Trophoblast cell (in vitro differentiated cells and primary cell): ENCODE measurements at regions not wholly inside any gene's neighbourhood (a gene's known extent, or its start where the extent isn't known, plus 50 kb on each side); places are given as distances from the start of the nearest gene placed in this dataset.

Experiments used
- DNase-seq, 2 donors: peaks; one replicate each; pipeline ENCODE4 v3.0.0-alpha.2; 2016
- H2AFZ ChIP-seq: 2 replicates; pipeline ENCODE4 v1.6.1; 2013; ENCODE audit warnings: low read length, moderate library complexity, mild to moderate bottlenecking; ENCODE audit not compliant: insufficient read depth, poor library complexity
- H2AK5ac ChIP-seq: 2 replicates; pipeline ENCODE4 v1.6.1; 2013; ENCODE audit warnings: mild to moderate bottlenecking, low read length
- H2BK120ac ChIP-seq: 2 replicates; pipeline ENCODE4 v1.6.1; 2013; ENCODE audit warnings: low read length, mild to moderate bottlenecking, moderate library complexity; ENCODE audit not compliant: insufficient read depth, poor library complexity
- H2BK12ac ChIP-seq: 2 replicates; pipeline ENCODE4 v1.6.1; 2013; ENCODE audit warnings: mild to moderate bottlenecking, low read length, moderate library complexity
- H2BK5ac ChIP-seq: 2 replicates; pipeline ENCODE4 v1.6.1; 2013; ENCODE audit warnings: low read length, low read depth, moderate library complexity, mild to moderate bottlenecking; ENCODE audit not compliant: poor library complexity
- H3K14ac ChIP-seq: 2 replicates; pipeline ENCODE4 v1.6.1; 2013; ENCODE audit warnings: mild to moderate bottlenecking, low read length
- H3K18ac ChIP-seq: 2 replicates; pipeline ENCODE4 v1.6.1; 2013; ENCODE audit warnings: mild to moderate bottlenecking, low read length
- H3K23ac ChIP-seq: 2 replicates; pipeline ENCODE4 v1.6.1; 2013; ENCODE audit warnings: low read length
- H3K27ac ChIP-seq: 2 replicates; pipeline ENCODE4 v1.5.1; 2013; ENCODE audit warnings: low read depth, mild to moderate bottlenecking, inconsistent platforms, low read length, moderate library complexity
- H3K27me3 ChIP-seq: 2 replicates; pipeline ENCODE4 v1.6.1; 2013; ENCODE audit warnings: inconsistent platforms, mild to moderate bottlenecking, low read length, moderate library complexity; ENCODE audit not compliant: insufficient read depth
- H3K36me3 ChIP-seq, 2 experiments: 1 replicate in 1 of 2; 2 replicates in 1 of 2; pipeline ENCODE4 v1.6.1; 2013; ENCODE audit warnings: low read length in 2 of 2, mild to moderate bottlenecking in 2 of 2, moderate library complexity in 1 of 2; ENCODE audit not compliant: insufficient read depth in 2 of 2, control insufficient read depth in 1 of 2
- H3K4ac ChIP-seq: 2 replicates; pipeline ENCODE4 v1.6.1; 2013; ENCODE audit warnings: low read depth, mild to moderate bottlenecking, low read length, moderate library complexity
- H3K4me1 ChIP-seq, 2 experiments: 1 replicate in 1 of 2; 2 replicates in 1 of 2; pipeline ENCODE4 v1.6.1; 2013; ENCODE audit warnings: low read length in 2 of 2, mild to moderate bottlenecking in 2 of 2, moderate library complexity in 1 of 2; ENCODE audit not compliant: insufficient read depth in 2 of 2, control insufficient read depth in 1 of 2
- H3K4me2 ChIP-seq: 2 replicates; pipeline ENCODE4 v1.6.1; 2013; ENCODE audit warnings: inconsistent platforms, mild to moderate bottlenecking, low read length, moderate library complexity
- H3K4me3 ChIP-seq: 2 replicates; pipeline ENCODE4 v1.5.1; 2013; ENCODE audit warnings: mild to moderate bottlenecking, low read depth, low read length, inconsistent platforms
- H3K79me1 ChIP-seq: one replicate; pipeline ENCODE4 v1.6.1; 2013; ENCODE audit warnings: low read length
- H3K79me2 ChIP-seq: 2 replicates; pipeline ENCODE4 v1.6.1; 2013; ENCODE audit warnings: low read length, mild to moderate bottlenecking; ENCODE audit not compliant: control insufficient read depth, insufficient read depth, poor library complexity
- H3K9ac ChIP-seq: 2 replicates; pipeline ENCODE4 v1.6.1; 2013; ENCODE audit warnings: mild to moderate bottlenecking, low read length
- H3K9me3 ChIP-seq: 2 replicates; pipeline ENCODE4 v1.6.1; 2013; ENCODE audit warnings: low read depth, mild to moderate bottlenecking, control low read depth, inconsistent platforms, low read length; ENCODE audit not compliant: insufficient read depth
- H4K12ac ChIP-seq: 2 replicates; pipeline ENCODE4 v1.6.1; 2013; ENCODE audit warnings: low read depth, mild to moderate bottlenecking, low read length, moderate library complexity
- H4K8ac ChIP-seq: 2 replicates; pipeline ENCODE4 v1.6.1; 2013; ENCODE audit warnings: low read depth, mild to moderate bottlenecking, low read length, moderate library complexity
- H4K91ac ChIP-seq: one replicate; pipeline ENCODE4 v1.6.1; 2013; ENCODE audit warnings: low read depth, mild to moderate bottlenecking, low read length, moderate library complexity
- WGBS: extraction: QIAGEN DNeasy Blood & Tissue Kit; methylation state at CpG from one replicate; pipeline ENCODE4 v1.1.7; 2013; ENCODE audit warnings: missing lambda C conversion rate; ENCODE audit not compliant: insufficient read length, insufficient coverage; ENCODE audit errors: extremely low coverage; 5-methylcytosine and 5-hydroxymethylcytosine counted together

GRCh38 chr1:58405660-58406059 lies 140.9 kb downstream of the OMA1 start:
- Histone ChIP-seq H3K4ac (no peak overlapping the region), H2AK5ac (no peak overlapping the region)

GRCh38 chr1:58403894-58404293 lies 142.6 kb downstream of the OMA1 start:
- Histone ChIP-seq H2AK5ac (no peak overlapping the region), H3K23ac (no peak overlapping the region), H3K9me3 (no peaks in the 10 kb centered on the region), H3K79me2 (no peaks in the 10 kb centered on the region), H3K27me3 (peaks cover 2% of the 10 kb centered on the region), H3K9ac (no peak overlapping the region), H3K14ac (no peak overlapping the region), H2AFZ (no peak overlapping the region), H3K27ac (no peak overlapping the region), H4K12ac (no peak overlapping the region), H2BK5ac (no peak overlapping the region), H2BK12ac (no peak overlapping the region), H3K4me3 (no peak overlapping the region), H4K91ac (no peak overlapping the region), H2BK120ac (no peak overlapping the region), H3K79me1 (no peaks in the 10 kb centered on the region), H3K18ac (no peak overlapping the region), H3K4ac (no peak overlapping the region), H4K8ac (no peak overlapping the region), H3K36me3 (no peaks in the 10 kb centered on the region), H3K4me1 (peaks cover 3 to 6% of the 10 kb centered on the region in 2 experiments), H3K4me2 (no peak overlapping the region)
- DNase-seq = no peak
- WGBS = no CpG with 5 or more reads among the region's 1 CpG

More at GRCh38 chr1:58405660-58406059, 140.9 kb downstream of the OMA1 start:
- no peak overlapping the region for H2AFZ ChIP-seq
- H3K36me3 ChIP-seq = no peaks in the 10 kb centered on the region
- no peaks in the 10 kb centered on the region for H3K9me3 ChIP-seq
- H3K79me1 ChIP-seq = no peaks in the 10 kb centered on the region
- no peak overlapping the region for H2BK12ac ChIP-seq
- H3K18ac ChIP-seq = no peak overlapping the region
- H3K23ac ChIP-seq = no peak overlapping the region
- H3K14ac ChIP-seq = no peak overlapping the region
- H3K4me3 ChIP-seq = no peak overlapping the region
- H3K4me1 ChIP-seq = peaks cover 3 to 8% of the 10 kb centered on the region in 2 experiments
- no peak overlapping the region for H3K4me2 ChIP-seq
- WGBS = no CpG with 5 or more reads among the region's 4 CpGs
- no peak overlapping the region for H4K91ac ChIP-seq
- H2BK5ac ChIP-seq = no peak overlapping the region
- no peak overlapping the region for H3K27ac ChIP-seq
- H3K9ac ChIP-seq = no peak overlapping the region
- no peak overlapping the region for H4K12ac ChIP-seq
- no peaks in the 10 kb centered on the region for H3K79me2 ChIP-seq
- no peak overlapping the region for H2BK120ac ChIP-seq
- no peak for DNase-seq
- peaks cover 2% of the 10 kb centered on the region for H3K27me3 ChIP-seq
- H4K8ac ChIP-seq = no peak overlapping the region

DNA sequence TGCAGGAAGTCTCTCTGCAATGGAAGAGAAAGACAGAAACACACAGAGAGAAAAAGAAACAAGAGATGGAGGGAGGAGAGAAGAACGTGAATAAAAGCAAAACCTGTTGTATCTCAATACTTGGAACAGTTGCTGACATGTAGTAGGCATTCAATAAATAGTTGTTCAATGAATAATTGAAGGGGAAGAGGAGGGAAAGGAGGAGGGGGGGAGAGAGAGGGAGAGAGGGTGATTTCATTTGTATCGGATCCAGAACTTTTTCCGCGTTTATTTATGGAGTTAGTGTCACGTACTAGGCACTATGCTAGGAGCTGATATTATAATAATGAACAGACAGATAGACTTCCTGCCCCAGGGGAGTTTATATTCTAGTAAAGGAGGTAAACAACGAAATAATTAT lies 144.1 kb downstream of the OMA1 start:
- no peak overlapping the region for H4K91ac ChIP-seq
- H2AK5ac ChIP-seq = no peak overlapping the region
- no peak overlapping the region for H4K12ac ChIP-seq
- H3K9me3 ChIP-seq = no peaks in the 10 kb centered on the region
- no peaks in the 10 kb centered on the region for H3K79me2 ChIP-seq
- no peak overlapping the region for H4K8ac ChIP-seq
- H3K23ac ChIP-seq = no peak overlapping the region
- H3K4me2 ChIP-seq = no peak overlapping the region
- H2AFZ ChIP-seq = no peak overlapping the region
- no peak overlapping the region for H3K27ac ChIP-seq
- no peak for DNase-seq
- peaks cover 2% of the 10 kb centered on the region for H3K27me3 ChIP-seq
- H3K79me1 ChIP-seq = peaks cover 2% of the 10 kb centered on the region
- no CpG with 5 or more reads among the region's 6 CpGs for WGBS
- no peaks in the 10 kb centered on the region for H3K36me3 ChIP-seq
- H3K14ac ChIP-seq = no peak overlapping the region
- H3K18ac ChIP-seq = no peak overlapping the region
- H2BK5ac ChIP-seq = no peak overlapping the region
- H3K9ac ChIP-seq = no peak overlapping the region
- peaks cover 4 to 7% of the 10 kb centered on the region in 2 experiments for H3K4me1 ChIP-seq
- no peak overlapping the region for H2BK12ac ChIP-seq
- no peak overlapping the region for H3K4ac ChIP-seq
- no peak overlapping the region for H3K4me3 ChIP-seq
- H2BK120ac ChIP-seq = no peak overlapping the region

DNA sequence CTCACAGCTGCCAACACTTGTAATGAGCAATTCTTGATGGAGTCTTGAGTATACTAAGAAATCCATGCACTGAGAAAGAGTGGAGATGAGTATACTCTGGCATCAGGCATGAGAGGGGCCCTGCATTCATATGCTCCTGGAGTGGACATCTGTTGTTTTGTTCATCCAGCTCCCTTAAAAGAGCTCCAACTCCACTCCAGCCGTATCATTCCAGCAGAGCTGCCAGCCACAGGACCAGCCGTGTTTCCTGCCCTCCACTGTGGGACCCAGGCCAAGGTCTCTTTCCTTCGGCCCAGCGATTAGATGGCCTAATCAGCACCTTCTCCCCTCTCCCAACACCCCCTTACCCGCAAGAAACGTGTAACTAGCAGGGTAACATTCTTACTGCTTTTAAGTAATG lies 144.5 kb downstream of the OMA1 start:
- no peaks in the 10 kb centered on the region for H3K79me2 ChIP-seq
- no peak overlapping the region for H2BK120ac ChIP-seq
- H3K4ac ChIP-seq = no peak overlapping the region
- no peak overlapping the region for H3K4me3 ChIP-seq
- no peak for DNase-seq
- no peak overlapping the region for H3K27ac ChIP-seq
- peaks cover 2% of the 10 kb centered on the region for H3K79me1 ChIP-seq
- H3K4me2 ChIP-seq = no peak overlapping the region
- no peaks in the 10 kb centered on the region for H3K36me3 ChIP-seq
- no peak overlapping the region for H4K8ac ChIP-seq
- peaks cover 8 to 11% of the 10 kb centered on the region in 2 experiments for H3K4me1 ChIP-seq
- no peak overlapping the region for H2AK5ac ChIP-seq
- H4K12ac ChIP-seq = no peak overlapping the region
- no peaks in the 10 kb centered on the region for H3K9me3 ChIP-seq
- no peak overlapping the region for H2AFZ ChIP-seq
- no peak overlapping the region for H2BK12ac ChIP-seq
- peaks cover 2% of the 10 kb centered on the region for H3K27me3 ChIP-seq
- H3K14ac ChIP-seq = no peak overlapping the region
- no peak overlapping the region for H3K23ac ChIP-seq
- H3K9ac ChIP-seq = no peak overlapping the region
- no peak overlapping the region for H4K91ac ChIP-seq
- no CpG with 5 or more reads among the region's 6 CpGs for WGBS
- H3K18ac ChIP-seq = no peak overlapping the region
- H2BK5ac ChIP-seq = no peak overlapping the region
